Kidney capillary endothelial cell (primary cell): ENCODE measurements at regions not wholly inside any gene's neighbourhood (a gene's known extent, or its start where the extent isn't known, plus 50 kb on each side); places are given as distances from the start of the nearest gene placed in this dataset.

Experiments
- DNase-seq: peaks from one replicate; pipeline ENCODE4 v3.0.0-alpha.2; 2018; ENCODE audit warnings: low spot score

DNA sequence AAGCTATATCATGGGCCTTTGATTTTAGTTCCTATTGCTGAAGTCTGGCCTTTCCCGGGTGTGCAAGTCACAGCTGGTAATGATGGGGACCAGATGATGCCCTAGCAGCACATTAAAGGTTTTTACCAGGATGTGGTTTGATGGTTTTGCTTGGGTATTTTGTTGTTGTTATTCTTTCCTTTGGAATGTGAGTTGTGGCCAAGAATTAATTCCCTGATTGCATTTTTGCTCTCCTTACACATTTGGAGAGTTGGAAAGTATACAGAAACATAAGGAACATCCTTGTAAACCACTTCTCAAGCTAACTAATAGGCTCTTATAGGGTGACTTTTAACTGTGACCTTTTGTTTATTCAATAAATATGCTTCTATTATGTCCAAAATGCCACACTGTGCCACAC is 154.1 kb upstream of the MMADHC start:
- no peak for DNase-seq

- no peak for DNase-seq
These were observed 152.9 kb upstream of the MMADHC start for GRCh38 chr2:149740490-149740889.

DNA sequence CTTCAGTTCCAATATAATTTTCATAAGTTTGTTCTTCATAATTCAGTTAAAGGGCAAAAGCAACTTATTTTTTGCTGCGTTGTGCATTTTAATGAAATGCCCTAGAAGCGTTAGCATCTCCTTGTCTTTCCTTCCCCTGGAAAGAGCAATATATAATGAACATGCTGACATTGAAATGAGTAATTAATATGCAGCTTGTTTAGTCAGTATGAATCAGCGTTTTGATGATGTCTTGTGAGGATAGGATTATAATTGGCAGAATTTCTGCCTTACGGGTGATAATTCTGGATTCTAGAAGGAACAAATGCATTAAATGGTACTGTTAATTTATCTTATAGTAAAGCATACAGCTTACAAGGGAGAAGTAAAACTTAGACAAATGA is 152.3 kb upstream of the MMADHC start:
- no peak for DNase-seq

- no peak for DNase-seq
These were observed 151.8 kb upstream of the MMADHC start for GRCh38 chr2:149739171-149739882.

DNA sequence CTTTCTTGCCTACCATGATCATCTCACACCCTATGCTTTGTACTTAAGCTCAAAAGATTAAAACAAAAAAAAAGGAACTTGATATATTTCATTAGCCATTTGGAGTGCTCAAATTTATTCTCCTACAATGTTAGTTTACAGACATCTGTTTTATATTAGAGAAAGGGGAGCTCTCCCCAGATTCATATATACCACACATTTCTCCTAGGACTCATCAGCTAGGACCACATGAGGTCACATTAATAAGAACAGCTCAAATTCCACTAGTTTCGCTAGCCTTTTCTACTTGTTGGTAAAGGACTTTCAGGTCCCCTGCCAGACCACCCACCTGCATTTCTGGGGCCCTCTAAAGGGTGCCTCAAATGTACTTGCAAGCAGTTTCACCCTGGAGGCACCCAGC is 151.2 kb upstream of the MMADHC start:
- DNase-seq: no peak

- no peak for DNase-seq
These were observed 150.3 kb upstream of the MMADHC start for GRCh38 chr2:149737896-149738295.

- DNase-seq: no peak
These were observed 147.8 kb upstream of the MMADHC start for GRCh38 chr2:149735237-149735958.

- DNase-seq: peak; percentile 64
These were observed 146.5 kb upstream of the MMADHC start for GRCh38 chr2:149733936-149734685.

DNA sequence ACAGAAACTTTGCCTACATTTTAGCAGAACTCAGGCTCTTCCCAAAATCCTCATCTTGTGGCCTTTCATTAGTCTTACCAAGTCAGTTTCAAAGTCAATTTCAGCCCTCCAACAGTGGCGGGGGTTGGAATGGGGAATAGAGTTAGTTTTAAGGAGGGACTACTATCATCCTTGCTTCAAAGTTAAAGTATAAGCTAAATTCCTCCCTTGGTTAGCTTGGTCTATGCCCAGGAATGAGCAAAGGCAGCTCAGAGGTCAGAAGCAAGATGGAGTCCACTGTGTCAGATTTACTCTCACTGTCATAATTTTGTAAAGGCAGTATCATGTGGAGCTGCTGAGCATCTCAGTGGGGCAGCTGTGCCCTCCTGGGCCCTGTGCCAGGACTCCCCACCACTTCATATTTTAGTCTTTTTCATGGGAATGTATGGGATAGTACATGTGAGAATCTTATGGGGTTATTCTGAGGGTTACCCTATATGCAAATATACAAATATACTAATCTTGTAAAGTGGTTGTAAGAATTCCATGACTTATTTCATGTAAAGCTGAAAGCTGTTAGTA is 145.2 kb upstream of the MMADHC start:
- DNase-seq: no peak

- no peak for DNase-seq
These were observed 144.6 kb upstream of the MMADHC start for GRCh38 chr2:149732001-149732685.

GRCh38 chr2:149731079-149731478 is 143.5 kb upstream of the MMADHC start:
- no peak for DNase-seq

GRCh38 chr2:149729586-149729985 is 142.0 kb upstream of the MMADHC start:
- no peak for DNase-seq

DNA sequence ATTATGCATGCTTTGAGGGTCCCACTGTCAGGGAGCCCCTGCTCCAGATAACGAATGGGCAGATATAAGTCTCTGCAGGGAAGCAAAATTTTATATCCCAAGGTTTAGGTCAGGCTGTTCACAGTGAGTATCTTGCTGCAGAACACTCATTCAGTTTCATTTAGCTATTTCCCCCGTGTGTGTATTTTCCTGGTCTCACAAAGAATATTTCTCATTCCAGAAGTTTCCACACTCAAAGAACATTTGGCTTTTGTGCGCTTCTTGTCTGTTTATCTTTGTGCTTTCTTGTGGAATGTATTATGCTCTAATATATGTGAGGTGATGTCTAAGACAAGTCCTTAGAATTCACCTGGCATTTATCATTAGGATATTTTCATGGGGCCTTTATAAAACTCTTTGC is 140.4 kb upstream of the MMADHC start:
- DNase-seq: no peak

DNA sequence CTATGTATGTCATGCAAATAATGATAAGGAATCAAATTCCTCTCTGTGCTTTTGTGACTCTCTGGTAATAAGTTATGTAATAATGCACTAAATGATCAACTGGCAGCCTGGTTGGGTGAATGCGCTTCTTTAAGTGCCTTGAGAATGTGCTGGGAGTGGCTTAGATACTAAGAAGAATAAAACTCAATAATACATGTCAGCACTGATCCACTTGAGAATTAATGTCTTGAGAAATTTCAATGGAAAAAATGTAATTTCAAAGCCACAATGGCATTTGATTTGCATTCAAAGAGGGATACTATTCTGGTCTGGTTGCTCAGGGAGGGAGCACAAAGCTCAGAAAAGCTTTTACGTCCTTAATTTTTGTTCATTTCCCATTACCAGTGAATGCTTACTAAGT is 137.7 kb upstream of the MMADHC start:
- no peak for DNase-seq

GRCh38 chr2:149724091-149724490 is 136.5 kb upstream of the MMADHC start:
- no peak for DNase-seq

- no peak for DNase-seq
These were observed 133.0 kb upstream of the MMADHC start for GRCh38 chr2:149720615-149721014.

- no peak for DNase-seq
These were observed 132.1 kb upstream of the MMADHC start for GRCh38 chr2:149719695-149720094.

DNA sequence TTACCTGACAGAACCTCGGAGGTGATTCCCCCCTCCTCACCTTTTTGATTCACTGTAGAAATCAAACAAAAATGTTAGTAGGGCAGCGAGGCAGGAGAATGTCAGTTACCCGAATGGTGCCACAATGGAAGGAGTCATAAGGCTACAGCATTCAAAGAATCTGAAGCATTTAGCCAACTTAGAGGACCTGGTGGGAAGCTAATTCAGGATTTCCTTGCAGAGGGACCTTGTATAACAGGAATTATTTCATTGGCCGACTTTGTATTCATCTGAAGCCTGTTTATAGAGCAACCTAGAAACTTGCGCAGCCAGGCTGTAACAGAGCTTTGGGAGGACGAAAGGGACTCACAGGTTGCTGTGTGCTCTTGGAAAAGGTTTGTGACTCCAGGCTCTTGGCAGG is 129.1 kb upstream of the MMADHC start:
- no peak for DNase-seq

- DNase-seq: no peak
These were observed 128.3 kb upstream of the MMADHC start for GRCh38 chr2:149715894-149716293.

- peak; percentile 39 for DNase-seq
These were observed 127.5 kb upstream of the MMADHC start for GRCh38 chr2:149715005-149715592.

GRCh38 chr2:149709496-149710263 is 122.1 kb upstream of the MMADHC start:
- no peak for DNase-seq
